GM12874 (cell line): ENCODE measurements at regions not wholly inside any gene's neighbourhood (a gene's known extent, or its start where the extent isn't known, plus 50 kb on each side); places are given as distances from the start of the nearest gene placed in this dataset.

Experiments used
- TF ChIP-seq, protein P1 (sequence below): IDR thresholded peaks from 2 replicates; pipeline ENCODE4 v1.5.1; 2011; ENCODE audit warnings: low read depth, mild to moderate bottlenecking, control low read depth, low read length, moderate library complexity; ENCODE audit not compliant: insufficient read depth

DNA sequence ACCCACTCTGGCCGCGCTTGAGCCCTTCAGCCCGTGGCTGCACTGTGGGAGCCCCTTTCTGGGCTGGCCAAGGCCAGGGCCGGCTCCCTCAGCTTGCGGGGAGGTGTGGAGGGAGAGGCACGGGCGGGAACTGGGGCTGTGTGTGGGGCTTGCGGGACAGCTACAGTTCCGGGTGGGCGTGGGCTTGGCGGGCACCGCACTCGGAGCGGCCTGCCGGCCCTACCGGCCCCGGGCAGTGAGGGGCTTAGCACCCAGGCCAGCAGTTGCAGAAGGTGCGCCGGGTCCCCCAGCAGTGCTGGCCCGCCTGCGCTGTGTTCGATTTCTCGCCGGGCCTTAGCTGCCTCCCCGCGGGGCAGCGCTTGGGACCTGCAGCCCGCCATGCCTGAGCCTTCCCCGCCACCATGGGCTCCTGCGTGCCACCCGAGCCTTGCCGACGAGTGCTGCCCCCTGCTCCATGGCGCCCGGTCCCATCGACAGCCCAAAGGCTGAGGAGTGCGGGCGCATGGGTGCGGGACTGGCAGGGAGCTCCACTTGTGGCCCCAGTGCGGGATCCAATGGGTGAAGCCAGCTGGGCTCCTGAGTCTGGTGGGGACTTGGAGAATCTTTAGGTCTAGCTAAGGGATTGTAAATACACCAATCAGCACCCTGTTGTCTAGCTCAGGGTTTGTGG is 173.7 kb upstream of the FIGN start:
- TF ChIP-seq, protein P1, sequence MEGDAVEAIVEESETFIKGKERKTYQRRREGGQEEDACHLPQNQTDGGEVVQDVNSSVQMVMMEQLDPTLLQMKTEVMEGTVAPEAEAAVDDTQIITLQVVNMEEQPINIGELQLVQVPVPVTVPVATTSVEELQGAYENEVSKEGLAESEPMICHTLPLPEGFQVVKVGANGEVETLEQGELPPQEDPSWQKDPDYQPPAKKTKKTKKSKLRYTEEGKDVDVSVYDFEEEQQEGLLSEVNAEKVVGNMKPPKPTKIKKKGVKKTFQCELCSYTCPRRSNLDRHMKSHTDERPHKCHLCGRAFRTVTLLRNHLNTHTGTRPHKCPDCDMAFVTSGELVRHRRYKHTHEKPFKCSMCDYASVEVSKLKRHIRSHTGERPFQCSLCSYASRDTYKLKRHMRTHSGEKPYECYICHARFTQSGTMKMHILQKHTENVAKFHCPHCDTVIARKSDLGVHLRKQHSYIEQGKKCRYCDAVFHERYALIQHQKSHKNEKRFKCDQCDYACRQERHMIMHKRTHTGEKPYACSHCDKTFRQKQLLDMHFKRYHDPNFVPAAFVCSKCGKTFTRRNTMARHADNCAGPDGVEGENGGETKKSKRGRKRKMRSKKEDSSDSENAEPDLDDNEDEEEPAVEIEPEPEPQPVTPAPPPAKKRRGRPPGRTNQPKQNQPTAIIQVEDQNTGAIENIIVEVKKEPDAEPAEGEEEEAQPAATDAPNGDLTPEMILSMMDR: no peak

DNA sequence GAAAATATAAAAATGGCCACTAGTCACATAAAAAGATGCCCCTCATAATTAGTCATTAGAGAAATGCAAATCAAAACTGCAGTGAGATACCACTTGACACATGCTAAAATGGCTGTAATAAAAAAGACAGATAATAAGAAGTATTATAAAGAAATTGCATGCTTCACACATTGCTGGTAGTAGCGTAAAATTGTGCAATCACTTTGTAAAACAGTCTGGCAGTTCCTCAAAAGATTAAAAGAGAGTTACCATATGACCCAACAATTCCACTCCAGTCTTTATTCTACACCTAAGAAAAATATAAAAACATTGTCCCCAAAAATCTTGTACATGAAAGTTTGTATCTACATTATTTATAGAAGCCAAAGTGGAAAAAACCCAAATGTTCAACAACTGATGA is 170.6 kb upstream of the FIGN start:
- TF ChIP-seq, protein P1: no peak

DNA sequence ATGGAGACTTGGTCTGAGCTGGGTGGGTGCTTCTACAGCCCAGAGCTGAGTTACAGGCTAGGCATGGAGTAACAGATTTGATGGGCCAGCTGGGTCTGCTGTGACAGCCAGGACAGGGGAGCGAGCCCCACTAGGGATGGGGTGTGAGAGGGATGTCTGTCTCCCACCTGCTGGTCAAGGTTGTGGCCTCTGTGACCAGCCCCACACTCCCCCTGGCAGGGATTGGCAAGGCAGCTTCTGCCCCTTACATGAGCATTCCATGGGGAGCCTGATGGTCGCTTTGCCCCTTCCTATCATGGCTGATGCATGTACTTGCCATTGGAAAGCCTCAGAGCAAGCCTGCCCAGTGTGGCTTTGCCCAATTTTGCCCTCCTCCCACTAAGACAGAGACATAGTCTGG is 162.0 kb upstream of the FIGN start:
- TF ChIP-seq, protein P1: no peak

DNA sequence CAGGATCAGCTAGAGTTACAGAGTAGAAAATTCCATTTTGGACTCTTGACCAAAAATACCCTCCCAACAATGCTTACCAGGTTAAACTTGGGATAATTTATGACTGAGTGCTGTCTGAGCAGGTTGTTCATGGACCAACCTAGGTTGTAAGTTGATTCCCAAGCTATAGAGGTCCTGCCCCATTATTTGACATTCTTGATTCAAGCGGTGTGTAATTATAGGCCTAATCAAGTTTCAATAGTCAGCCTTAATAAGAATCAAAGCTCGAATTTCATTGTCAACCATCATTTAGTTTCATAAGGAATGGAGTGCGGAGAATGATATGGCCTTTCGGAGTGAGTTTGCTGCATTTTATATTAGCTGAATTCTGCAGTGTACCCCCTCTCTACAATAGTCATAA is 152.8 kb upstream of the FIGN start:
- TF ChIP-seq, protein P1: no peak

DNA sequence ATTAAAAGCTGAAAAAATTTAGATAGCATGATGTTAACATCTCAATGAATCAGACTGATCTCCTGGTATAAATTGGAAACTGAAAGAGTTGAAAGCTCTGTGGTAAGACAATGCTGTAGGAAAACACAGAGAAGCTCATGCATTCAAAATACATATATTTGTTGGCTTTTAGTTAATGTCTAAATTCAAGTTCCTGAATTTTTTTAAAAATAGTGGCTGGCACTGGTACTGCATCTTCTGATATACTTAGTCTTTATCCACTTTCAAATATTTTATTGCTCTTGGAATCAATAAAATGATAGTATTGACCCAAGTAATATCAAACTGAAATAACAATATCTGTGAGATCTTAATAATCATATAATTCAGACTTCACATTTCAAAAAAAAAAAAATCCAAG is 151.4 kb upstream of the FIGN start:
- TF ChIP-seq, protein P1: no peak

DNA sequence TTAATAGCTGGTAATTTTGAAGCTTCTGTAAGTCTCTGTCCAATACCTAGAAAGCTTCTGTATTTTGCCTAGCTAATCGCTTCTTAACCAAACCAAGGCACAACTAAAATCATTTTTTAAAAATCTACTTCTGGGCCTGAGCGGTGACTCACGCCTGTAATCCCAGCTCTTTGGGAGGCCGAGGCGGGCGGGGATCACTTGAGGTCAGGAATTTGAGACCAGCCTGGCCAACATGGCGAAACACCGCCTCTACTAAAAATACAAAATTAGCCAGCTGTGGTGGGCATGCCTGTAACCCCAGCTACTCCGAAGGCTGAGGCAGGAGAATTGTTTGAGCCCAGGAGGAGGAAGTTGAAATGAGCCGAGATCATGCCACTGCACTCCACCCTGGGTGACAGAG is 148.6 kb upstream of the FIGN start:
- TF ChIP-seq, protein P1: no peak

DNA sequence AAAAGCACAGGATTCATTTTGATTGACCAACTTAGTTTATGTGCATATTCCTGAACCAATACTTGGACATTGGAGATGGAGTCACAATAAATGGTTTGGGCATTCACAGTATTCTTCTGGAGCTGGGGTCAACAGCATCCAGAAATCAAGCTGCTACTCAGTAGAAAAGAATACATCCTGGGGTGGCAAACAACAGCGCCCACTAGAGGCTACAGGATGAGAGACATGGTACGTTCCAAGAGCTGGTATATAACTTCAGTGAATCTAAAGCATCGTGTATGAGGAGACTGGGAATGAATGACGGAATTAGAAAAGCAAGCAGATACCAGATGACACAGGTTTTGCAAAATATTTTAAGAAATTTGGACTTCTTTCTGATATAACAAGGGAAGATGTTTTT is 142.9 kb upstream of the FIGN start:
- TF ChIP-seq, protein P1: peak; percentile 59
